IPS-18a (cell line): ENCODE measurements at regions not wholly inside any gene's neighbourhood (a gene's known extent, or its start where the extent isn't known, plus 50 kb on each side); places are given as distances from the start of the nearest gene placed in this dataset.

ENCODE experiments used
- H3K27ac ChIP-seq: one replicate; pipeline ENCODE4 v1.5.1; 2013; ENCODE audit warnings: low read length
- H3K27me3 ChIP-seq: one replicate; pipeline ENCODE4 v1.6.1; 2013; ENCODE audit warnings: mild to moderate bottlenecking, low read length; ENCODE audit not compliant: control insufficient read depth, insufficient read depth
- H3K36me3 ChIP-seq: one replicate; pipeline ENCODE4 v1.6.1; 2013; ENCODE audit warnings: low read depth, low read length; ENCODE audit not compliant: control insufficient read depth
- H3K4me1 ChIP-seq: one replicate; pipeline ENCODE4 v1.6.1; 2013; ENCODE audit warnings: low read depth, low read length; ENCODE audit not compliant: control insufficient read depth
- H3K4me3 ChIP-seq: one replicate; pipeline ENCODE4 v1.5.1; 2013; ENCODE audit warnings: low read length
- H3K9ac ChIP-seq: one replicate; pipeline ENCODE4 v1.6.1; 2013; ENCODE audit warnings: mild to moderate bottlenecking, low read length, moderate library complexity
- H3K9me3 ChIP-seq: one replicate; pipeline ENCODE4 v1.6.1; 2013; ENCODE audit warnings: low read depth, low read length; ENCODE audit not compliant: control insufficient read depth

DNA sequence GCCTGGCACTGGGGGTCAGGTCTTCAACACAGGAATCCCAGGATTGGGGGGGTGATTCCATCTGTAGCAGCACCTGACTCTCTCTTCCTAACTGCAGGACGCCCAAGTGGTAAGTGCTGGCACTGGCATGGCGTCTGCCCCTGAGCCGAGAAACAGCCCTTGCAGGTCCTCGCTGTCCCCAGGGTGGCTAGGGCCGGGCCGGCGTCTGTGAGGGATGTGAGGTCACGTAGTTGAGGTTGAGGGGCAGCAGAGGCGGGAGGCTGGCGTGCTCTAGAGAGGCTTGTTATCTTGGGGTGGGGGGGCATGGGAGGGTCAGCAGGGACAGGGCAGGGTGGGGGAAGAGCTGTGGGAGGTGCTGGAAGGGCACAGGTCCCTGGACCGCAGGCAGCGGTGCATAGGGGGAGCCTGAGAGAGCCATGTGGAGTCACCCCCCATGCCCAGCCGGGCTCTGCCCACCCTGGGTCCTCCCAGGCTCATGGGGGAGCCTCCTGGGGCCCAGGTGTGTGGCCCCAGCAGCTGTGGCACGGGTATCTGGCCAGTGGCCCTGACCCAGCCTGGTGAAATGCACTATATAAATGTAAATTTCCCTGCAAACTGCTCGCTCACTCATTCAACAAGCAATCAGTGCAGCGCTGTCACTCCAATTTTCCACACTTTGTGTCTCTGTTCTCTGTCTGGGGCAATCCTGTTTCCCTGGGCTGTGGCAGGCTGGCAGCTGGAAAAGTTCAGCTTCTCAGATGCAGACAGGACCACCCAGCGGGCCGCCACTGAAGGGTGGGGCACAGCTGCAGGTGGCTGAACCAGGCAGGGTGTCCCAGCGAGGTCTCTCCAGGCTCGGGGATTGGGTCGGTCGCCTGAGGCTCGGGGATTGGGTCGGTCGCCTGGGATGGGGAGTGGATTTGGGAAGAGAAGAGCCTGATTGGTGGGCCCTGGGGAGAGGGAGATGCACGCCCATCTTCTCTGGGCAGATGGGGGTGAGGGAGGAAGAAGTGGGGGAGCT is 102.2 kb upstream of the NKX1-1 start:
- Histone ChIP-seq H3K4me1 (no peaks in the 10 kb centered on the region), H3K4me3 (no peak overlapping the region), H3K27ac (no peak overlapping the region), H3K27me3 (no peaks in the 10 kb centered on the region), H3K9ac (no peak overlapping the region), H3K9me3 (no peaks in the 10 kb centered on the region), H3K36me3 (no peaks in the 10 kb centered on the region)

DNA sequence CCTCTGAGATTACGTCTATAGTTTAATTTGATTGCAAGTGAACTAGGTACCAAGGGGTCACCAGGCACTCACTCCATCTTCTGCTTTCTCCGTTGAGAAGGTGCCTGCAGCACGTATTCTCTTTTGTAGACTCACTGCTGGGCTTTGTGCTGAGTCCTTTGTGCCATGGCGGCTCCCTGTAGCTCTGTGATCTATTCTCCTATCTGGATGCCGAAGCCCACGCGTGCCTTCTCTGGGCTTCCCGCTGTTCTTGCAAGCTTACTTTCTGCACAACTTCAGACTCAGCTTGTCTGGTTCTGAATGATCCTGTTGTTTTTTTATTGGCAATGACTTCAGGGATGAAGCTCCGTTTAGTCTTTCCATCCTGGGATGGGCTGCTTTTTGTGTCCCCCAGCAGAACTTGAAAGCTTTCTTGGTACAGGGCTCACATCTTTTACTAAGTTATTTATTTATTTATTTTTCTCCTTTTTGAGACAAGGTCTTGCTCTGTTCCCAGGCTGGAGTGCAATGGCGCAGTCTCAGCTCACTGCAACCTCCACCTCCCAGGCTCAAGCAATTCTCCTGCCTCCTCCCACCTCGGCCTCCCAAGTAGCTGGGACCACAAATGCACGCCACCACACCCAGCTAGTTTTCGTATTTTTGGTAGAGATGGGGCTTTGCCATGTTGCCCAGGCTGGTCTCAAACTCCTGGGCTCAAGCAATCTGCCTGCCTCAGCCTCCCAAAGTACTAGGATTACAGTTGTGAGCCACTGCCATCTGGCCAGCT is 100.9 kb upstream of the NKX1-1 start:
- H3K27me3 ChIP-seq = no peaks in the 10 kb centered on the region
- H3K9ac ChIP-seq = no peak overlapping the region
- H3K4me1 ChIP-seq = no peaks in the 10 kb centered on the region
- H3K9me3 ChIP-seq = no peaks in the 10 kb centered on the region
- no peaks in the 10 kb centered on the region for H3K36me3 ChIP-seq
- H3K27ac ChIP-seq = no peak overlapping the region
- H3K4me3 ChIP-seq = no peak overlapping the region

DNA sequence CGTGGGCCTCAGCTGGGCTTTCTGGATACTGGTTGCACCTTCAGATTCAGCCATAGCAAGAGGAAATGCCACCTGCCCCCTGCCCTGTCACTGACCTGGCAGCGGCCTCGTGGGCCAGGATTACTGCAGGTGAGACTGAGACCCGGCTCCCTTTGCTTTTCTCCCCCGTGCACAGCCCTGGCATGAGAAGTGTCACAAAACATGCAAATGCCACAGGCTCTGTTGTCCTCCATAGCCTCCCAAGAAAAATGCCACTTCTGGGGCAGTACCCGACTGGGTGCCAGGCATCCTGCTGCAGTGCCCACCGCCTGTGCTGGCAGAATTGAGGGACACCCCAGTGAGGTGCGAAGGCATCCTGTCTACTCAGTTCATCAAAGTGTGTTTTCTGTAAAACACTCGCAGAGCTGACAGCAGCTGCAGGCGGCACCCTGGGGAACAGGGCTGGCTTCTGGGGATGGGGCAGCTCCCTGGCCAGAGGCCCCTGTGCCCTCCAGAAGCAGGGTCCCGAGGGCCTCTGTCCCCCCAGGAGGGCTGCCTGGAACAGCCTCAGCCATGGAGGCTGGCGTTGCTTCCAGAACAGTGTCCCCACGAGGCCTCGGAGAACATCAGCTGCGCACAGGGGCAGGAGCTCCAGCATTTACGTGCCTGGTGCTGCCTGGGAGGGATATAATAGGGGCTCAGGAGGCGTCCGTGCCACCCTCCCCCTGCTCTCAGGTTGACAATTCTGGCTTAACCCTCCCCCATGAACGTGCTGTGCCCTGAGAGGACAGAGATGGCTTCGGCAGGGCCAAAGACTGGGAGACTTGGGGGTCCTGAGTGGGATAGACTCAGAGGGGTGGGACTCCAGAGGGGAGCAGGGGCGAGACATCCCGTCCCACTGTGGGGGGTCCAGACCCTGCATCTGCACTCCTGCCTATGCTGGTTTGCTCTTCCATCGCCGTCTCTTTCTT is 99.5 kb upstream of the NKX1-1 start:
- H3K4me3 ChIP-seq = no peak overlapping the region
- H3K9me3 ChIP-seq = no peaks in the 10 kb centered on the region
- H3K4me1 ChIP-seq = no peaks in the 10 kb centered on the region
- no peak overlapping the region for H3K9ac ChIP-seq
- H3K36me3 ChIP-seq = no peaks in the 10 kb centered on the region
- no peaks in the 10 kb centered on the region for H3K27me3 ChIP-seq
- no peak overlapping the region for H3K27ac ChIP-seq

DNA sequence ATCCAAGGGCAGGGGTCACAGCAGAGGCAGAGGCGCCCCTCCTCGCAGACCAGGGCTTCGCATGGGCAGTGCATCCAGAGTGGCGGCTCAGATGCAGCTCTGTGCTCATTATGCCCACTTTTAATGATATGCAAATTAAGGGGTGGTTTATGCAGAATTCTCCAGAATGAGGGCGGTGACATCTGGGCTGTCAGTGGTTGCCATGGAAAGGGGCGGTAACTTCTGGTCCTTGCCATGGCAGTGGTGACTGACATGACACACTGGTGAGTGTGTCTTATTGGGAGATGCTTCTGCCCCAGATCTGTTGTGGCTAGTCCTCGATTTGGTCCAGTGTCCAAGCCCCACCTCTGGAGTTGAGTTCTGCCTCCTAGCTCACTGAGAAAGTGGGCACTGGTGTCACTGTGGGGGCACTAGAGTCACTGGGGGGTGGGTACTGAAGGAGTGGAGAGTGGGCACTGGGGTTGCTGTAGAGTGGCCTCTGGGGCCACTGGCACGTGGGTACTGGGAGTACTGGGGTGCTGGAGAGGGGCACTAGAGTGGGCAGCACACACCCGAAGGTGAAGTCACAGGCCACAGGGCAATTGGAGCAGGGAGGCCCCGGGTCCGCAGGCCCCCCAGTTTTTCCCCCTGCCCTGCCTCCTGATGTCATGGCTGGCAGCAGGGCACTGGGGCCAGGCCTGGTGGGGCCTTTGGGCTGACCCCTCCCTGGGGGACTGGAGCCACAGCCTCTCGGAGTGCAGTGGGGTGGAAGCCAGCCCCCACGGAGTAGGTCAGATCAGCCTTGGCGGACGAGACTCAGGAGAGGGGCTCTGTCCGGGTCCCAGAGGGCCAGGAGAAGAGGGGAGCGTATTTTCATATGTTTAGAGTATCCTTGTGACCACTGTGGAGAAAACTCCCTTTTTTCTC is 98.6 kb upstream of the NKX1-1 start:
- H3K9me3 ChIP-seq = no peaks in the 10 kb centered on the region
- H3K27me3 ChIP-seq = no peaks in the 10 kb centered on the region
- H3K4me3 ChIP-seq = no peak overlapping the region

DNA sequence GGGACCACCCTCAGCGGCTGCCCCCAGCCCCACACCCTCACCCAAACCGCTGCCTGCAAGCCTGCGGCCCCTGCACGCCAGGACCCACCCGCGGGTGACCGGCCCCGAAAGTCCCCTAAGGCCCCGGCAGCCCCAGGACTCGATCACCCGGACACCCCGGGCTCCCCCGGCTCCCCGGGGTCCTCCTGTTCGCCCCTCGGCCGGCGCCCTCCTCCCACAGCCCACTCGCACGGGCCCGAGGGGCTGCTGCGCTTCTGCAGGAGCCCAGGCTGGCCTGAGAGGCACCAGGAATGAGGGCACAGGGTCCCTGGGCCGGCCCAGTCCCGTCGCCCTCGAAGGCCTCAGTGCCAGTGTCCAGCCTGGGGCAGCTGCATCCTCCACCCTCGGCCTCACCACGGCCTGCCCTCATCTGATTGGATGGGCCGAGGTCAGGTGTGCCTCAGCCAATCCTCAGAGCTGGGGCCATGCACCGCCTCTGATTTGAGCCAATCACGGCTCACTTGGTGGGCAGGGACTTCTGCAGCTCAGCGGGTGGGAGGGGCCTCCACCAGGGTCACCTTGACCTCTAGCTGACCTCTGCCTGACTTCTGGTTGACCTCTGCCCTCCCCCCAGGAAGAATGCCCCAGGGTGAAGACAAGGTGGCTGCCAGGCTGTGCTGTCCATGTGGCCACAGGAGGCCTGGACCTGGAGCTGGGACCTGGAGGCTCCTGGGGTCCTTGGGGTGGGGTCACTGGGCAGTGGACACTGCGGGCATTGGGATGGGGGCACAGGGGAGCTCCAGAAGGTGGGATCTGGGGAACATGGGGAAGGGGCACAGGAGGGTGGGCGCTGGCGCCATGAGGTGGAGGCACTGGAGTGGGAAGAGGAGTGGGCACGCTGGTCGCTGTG is 97.6 kb upstream of the NKX1-1 start:
- Histone ChIP-seq H3K36me3 (no peaks in the 10 kb centered on the region), H3K4me3 (no peak overlapping the region), H3K27me3 (no peaks in the 10 kb centered on the region), H3K9ac (no peak overlapping the region), H3K4me1 (no peaks in the 10 kb centered on the region), H3K9me3 (no peaks in the 10 kb centered on the region), H3K27ac (no peak overlapping the region)

More for the DNA sequence above, 98.6 kb upstream of the NKX1-1 start:
- Histone ChIP-seq H3K9ac (no peak overlapping the region), H3K4me1 (no peaks in the 10 kb centered on the region), H3K27ac (no peak overlapping the region), H3K36me3 (no peaks in the 10 kb centered on the region)

DNA sequence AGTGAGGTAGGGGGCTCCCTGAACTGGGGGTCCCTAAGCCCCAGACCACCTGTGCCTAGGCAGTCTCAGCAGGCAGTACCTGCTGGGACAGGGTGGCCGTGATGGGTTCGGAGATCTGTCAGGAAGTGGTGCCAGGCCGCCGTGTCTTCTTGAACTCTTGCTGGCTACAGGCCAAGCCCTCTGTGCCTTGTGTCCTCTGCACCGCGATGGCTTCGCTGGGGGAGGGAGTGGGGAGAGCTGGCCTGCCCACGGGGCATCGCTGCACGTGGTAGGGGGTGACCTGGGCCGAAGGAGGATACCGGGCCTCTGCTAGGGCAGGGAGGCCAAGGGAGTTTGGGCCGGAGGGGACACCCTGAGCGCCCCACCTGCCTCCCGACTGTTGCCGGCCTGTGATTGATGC is 96.7 kb upstream of the NKX1-1 start:
- Histone ChIP-seq H3K9ac (no peak overlapping the region), H3K4me1 (no peaks in the 10 kb centered on the region), H3K4me3 (no peak overlapping the region), H3K27me3 (no peaks in the 10 kb centered on the region), H3K9me3 (no peaks in the 10 kb centered on the region), H3K36me3 (no peaks in the 10 kb centered on the region), H3K27ac (no peak overlapping the region)

DNA sequence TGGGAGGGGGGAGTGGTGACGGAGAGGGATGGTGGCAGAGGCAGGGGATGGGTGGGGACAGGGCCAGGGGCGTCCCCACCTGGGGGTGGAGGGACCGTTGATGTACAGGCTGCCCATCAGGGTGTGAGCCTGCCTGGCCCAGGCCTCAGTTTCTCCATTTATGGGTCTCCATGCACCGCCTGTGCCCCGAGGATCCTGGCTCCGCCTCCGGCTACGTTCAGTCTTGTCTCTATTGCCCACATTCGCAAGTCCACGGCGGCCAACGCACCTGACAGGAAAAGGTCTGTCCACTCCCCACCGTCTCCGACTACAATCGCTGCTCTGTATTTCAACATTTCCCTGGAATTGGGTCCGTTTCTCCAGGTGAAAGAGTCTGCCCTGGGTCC is 96.3 kb upstream of the NKX1-1 start:
- H3K4me3 ChIP-seq = no peak overlapping the region
- H3K36me3 ChIP-seq = no peaks in the 10 kb centered on the region
- no peaks in the 10 kb centered on the region for H3K27me3 ChIP-seq
- H3K4me1 ChIP-seq = no peaks in the 10 kb centered on the region
- no peak overlapping the region for H3K27ac ChIP-seq
- H3K9ac ChIP-seq = no peak overlapping the region
- H3K9me3 ChIP-seq = no peaks in the 10 kb centered on the region

DNA sequence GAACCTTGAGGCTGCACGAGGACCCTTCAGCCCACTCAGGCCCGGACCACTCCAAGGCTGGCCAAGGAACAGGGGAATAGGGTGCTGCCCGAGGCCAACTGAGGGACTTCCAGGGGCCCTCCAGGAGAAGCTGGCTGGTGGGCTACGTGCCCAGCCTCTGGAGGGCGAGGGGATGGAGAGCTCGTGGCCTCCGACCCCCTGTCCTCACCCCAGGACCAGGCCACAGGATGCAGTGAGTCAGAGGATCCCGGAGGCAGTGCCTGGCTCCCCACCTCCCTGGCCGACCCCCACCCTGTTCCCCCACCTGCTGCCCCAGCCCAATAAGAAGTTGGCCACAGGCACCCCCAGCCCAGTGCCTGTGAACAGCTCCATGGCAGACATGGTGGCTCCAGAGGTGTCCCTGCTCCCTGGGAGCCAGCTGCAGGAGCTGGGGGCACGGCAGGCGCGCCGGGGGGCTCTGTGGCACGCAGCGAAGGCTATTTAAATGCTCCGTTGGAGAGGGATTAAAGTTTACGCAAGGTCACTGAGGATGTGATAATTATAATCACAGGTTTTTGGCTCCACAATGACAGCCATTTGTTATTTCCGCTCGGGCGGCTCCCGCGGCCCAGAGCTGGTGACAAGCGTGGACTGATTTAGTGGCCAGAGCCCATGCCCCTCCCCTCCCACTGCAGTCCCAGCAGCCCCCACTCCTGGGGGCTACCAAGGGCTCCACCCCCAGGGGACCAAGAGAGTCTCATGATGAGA is 95.7 kb upstream of the NKX1-1 start:
- Histone ChIP-seq H3K4me3 (no peak overlapping the region), H3K9me3 (no peaks in the 10 kb centered on the region), H3K27me3 (no peaks in the 10 kb centered on the region), H3K27ac (no peak overlapping the region), H3K36me3 (no peaks in the 10 kb centered on the region), H3K9ac (no peak overlapping the region), H3K4me1 (no peaks in the 10 kb centered on the region)

DNA sequence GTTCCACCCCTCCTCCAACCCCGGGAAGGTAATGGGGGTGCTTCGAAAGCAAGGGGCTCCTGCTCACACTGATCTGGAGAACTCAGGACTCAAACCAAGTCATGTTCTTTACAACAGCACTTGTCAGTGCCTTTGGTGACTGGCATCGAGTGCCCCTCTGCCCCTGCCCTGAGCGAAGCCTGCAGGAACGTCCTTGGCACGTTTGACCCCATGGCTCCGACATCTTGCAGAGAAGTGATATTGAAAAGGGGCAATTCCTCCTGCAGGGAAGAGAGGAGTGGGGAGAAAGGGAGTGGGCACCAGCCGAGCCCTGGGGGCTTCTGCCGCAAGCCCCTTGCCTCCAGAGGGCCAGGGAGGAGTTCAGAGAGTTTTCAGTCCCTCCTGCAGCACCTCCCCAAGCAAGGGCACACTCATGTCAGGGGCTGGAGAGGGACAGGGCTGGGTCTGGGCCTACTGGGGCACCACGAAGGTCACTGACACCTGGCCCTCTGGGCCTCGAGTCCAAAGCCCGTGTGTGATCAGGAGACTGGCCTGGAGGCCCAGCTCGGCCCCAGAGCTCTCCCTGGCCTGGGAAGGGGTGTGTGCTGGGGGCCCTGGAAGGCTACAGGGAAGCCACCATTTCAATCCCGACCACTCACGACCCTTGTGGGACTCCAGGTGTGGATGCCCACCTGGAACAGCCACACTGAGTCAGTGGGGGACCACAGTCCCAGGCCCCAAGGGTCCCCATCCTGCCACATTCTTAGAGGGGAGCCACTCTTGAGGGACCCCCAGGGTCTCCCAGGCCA is 94.9 kb upstream of the NKX1-1 start:
- no peaks in the 10 kb centered on the region for H3K4me1 ChIP-seq
- no peak overlapping the region for H3K27ac ChIP-seq
- no peaks in the 10 kb centered on the region for H3K9me3 ChIP-seq
- H3K9ac ChIP-seq = no peak overlapping the region
- no peaks in the 10 kb centered on the region for H3K36me3 ChIP-seq
- H3K27me3 ChIP-seq = no peaks in the 10 kb centered on the region
- no peak overlapping the region for H3K4me3 ChIP-seq
